Memory B cell (primary cell): ENCODE measurements at regions not wholly inside any gene's neighbourhood (a gene's known extent, or its start where the extent isn't known, plus 50 kb on each side); places are given as distances from the start of the nearest gene placed in this dataset.

ENCODE experiments used
- ATAC-seq: fragments of 150-1000 bp; cut with Tn5 transposase; 2 replicates; pipeline ENCODE4 v1.10.0; 2021; ENCODE audit warnings: low read depth, mild to moderate bottlenecking, moderate library complexity
- DNase-seq, 2 donors: peaks; one replicate each; pipeline ENCODE4 v3.0.0; 2022; ENCODE audit warnings: low spot score in 2 of 2
- H3K27ac Mint-ChIP-seq: one replicate; pipeline ENCODE4 v1.8.0; 2022; ENCODE audit warnings: mild to moderate bottlenecking, moderate library complexity, mixed read lengths
- H3K27me3 Mint-ChIP-seq: one replicate; pipeline ENCODE4 v1.8.0; 2022; ENCODE audit warnings: mixed read lengths
- H3K36me3 Mint-ChIP-seq: one replicate; pipeline ENCODE4 v1.8.0; 2022; ENCODE audit warnings: mild to moderate bottlenecking, mixed read lengths
- H3K4me1 Mint-ChIP-seq: one replicate; pipeline ENCODE4 v1.8.0; 2022; ENCODE audit warnings: mixed read lengths
- H3K4me3 Mint-ChIP-seq: one replicate; pipeline ENCODE4 v1.8.0; 2022; ENCODE audit warnings: mild to moderate bottlenecking, moderate library complexity, mixed read lengths
- H3K9me3 Mint-ChIP-seq: one replicate; pipeline ENCODE4 v1.8.0; 2022; ENCODE audit warnings: mixed read lengths

DNA sequence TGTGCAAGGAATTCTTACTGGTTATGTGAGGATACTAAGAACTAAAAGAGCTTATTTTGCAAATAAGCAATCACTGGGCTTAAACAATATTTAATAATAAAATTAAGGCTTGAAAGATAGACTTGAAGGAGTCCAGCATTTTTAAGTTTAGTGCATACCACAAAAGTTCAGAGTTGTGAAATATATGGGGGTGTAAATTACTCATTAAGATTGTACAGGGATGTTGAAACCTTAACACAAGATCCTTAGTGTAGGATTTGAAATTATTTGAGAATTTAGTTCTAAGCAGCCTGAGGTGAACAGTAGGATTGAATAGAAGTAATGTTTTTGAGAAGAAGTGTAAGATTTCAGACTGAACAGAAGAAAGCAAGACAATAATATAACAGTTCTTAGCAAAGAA lies 195.8 kb upstream of the RBMY1B start:
- H3K9me3 Mint-ChIP-seq, result no peaks in the 10 kb centered on the region
- no peak overlapping the region for H3K4me3 Mint-ChIP-seq
- no peak overlapping the region for H3K27ac Mint-ChIP-seq
- peaks cover 2% of the 10 kb centered on the region for H3K36me3 Mint-ChIP-seq
- ATAC-seq (no peak), DNase-seq (no peak)
- no peaks in the 10 kb centered on the region for H3K27me3 Mint-ChIP-seq
- H3K4me1 Mint-ChIP-seq, result no peaks in the 10 kb centered on the region
